HK-2 (cell line): ENCODE measurements at regions not wholly inside any gene's neighbourhood (a gene's known extent, or its start where the extent isn't known, plus 50 kb on each side); places are given as distances from the start of the nearest gene placed in this dataset.
A peak's percentile ranks its signal among the peaks of the same experiment; 100 is the strongest.

Source experiments
- DNase-seq: peaks from one replicate; pipeline ENCODE4 v3.0.0-alpha.2; 2018; ENCODE audit not compliant: unreplicated experiment

GRCh38 chr2:240358080-240358479 is 77.4 kb upstream of the GPC1 start:
- no peak for DNase-seq

GRCh38 chr2:240358821-240359397 is 76.6 kb upstream of the GPC1 start:
- no peak for DNase-seq

GRCh38 chr2:240359695-240360094 is 75.8 kb upstream of the GPC1 start:
- DNase-seq, result no peak

GRCh38 chr2:240360645-240361475 is 74.6 kb upstream of the GPC1 start:
- DNase-seq, result no peak

GRCh38 chr2:240362216-240362755 is 73.2 kb upstream of the GPC1 start:
- DNase-seq, result no peak

- DNase-seq, result no peak
These were observed 72.4 kb upstream of the GPC1 start for GRCh38 chr2:240362826-240363745.

- DNase-seq, result no peak
These were observed 71.5 kb upstream of the GPC1 start for GRCh38 chr2:240363746-240364581.

- no peak for DNase-seq
These were observed 70.9 kb upstream of the GPC1 start for GRCh38 chr2:240364582-240364960.

GRCh38 chr2:240364961-240365775 is 70.3 kb upstream of the GPC1 start:
- DNase-seq, result no peak

GRCh38 chr2:240365971-240366471 is 69.4 kb upstream of the GPC1 start:
- no peak for DNase-seq

- DNase-seq, result no peak
These were observed 68.6 kb upstream of the GPC1 start for GRCh38 chr2:240366901-240367300.

GRCh38 chr2:240367721-240368120 is 67.7 kb upstream of the GPC1 start:
- DNase-seq, result no peak

GRCh38 chr2:240368781-240369331 is 66.6 kb upstream of the GPC1 start:
- no peak for DNase-seq

GRCh38 chr2:240369335-240369734 is 66.1 kb upstream of the GPC1 start:
- no peak for DNase-seq

- peak; percentile 88 for DNase-seq
These were observed 65.5 kb upstream of the GPC1 start for GRCh38 chr2:240369801-240370585.

- no peak for DNase-seq
These were observed 64.1 kb upstream of the GPC1 start for GRCh38 chr2:240371129-240372000.

- DNase-seq, result no peak
These were observed 63.4 kb upstream of the GPC1 start for GRCh38 chr2:240372101-240372500.

- DNase-seq, result no peak
These were observed 62.1 kb upstream of the GPC1 start for GRCh38 chr2:240373289-240373885.
